Fibroblast of pulmonary artery (primary cell): ENCODE measurements at regions not wholly inside any gene's neighbourhood (a gene's known extent, or its start where the extent isn't known, plus 50 kb on each side); places are given as distances from the start of the nearest gene placed in this dataset.

ENCODE experiments used
- DNase-seq: peaks from one replicate; pipeline ENCODE4 v3.0.0-alpha.2; 2010; ENCODE audit warnings: low read depth
- H3K4me3 ChIP-seq: replicated peaks from 2 replicates; pipeline ENCODE4 v1.5.1; 2011; ENCODE audit warnings: low read depth, mild to moderate bottlenecking, control low read depth, low read length, moderate library complexity
- CTCF ChIP-seq: IDR thresholded peaks from 2 replicates; pipeline ENCODE4 v1.5.1; 2011; ENCODE audit warnings: mild to moderate bottlenecking, control low read depth, low read length, inconsistent platforms; ENCODE audit errors: missing control alignments

- TF ChIP-seq CTCF: no peak
- DNase-seq: no peak
- no peak overlapping the region for H3K4me3 ChIP-seq
Measured at GRCh38 chr2:172329774-172330671, 97.4 kb upstream of the ITGA6 start.

GRCh38 chr2:172332507-172332906 lies 94.9 kb upstream of the ITGA6 start:
- DNase-seq: no peak
- TF ChIP-seq CTCF: no peak
- H3K4me3 ChIP-seq: no peak overlapping the region

GRCh38 chr2:172333235-172333977 lies 94.0 kb upstream of the ITGA6 start:
- TF ChIP-seq CTCF: no peak
- DNase-seq: no peak
- H3K4me3 ChIP-seq: no peak overlapping the region

- no peak for TF ChIP-seq CTCF
- H3K4me3 ChIP-seq: no peak overlapping the region
- DNase-seq: no peak
Measured at GRCh38 chr2:172333978-172334330, 93.4 kb upstream of the ITGA6 start.

- no peak overlapping the region for H3K4me3 ChIP-seq
- no peak for TF ChIP-seq CTCF
- DNase-seq: no peak
Measured at GRCh38 chr2:172334988-172335387, 92.4 kb upstream of the ITGA6 start.

- no peak for TF ChIP-seq CTCF
- no peak overlapping the region for H3K4me3 ChIP-seq
- no peak for DNase-seq
Measured at GRCh38 chr2:172335736-172336135, 91.7 kb upstream of the ITGA6 start.
